HG03280 (cell line): ENCODE measurements at regions not wholly inside any gene's neighbourhood (a gene's known extent, or its start where the extent isn't known, plus 50 kb on each side); places are given as distances from the start of the nearest gene placed in this dataset.

Source experiments
- ATAC-seq: cut with Tn5 transposase; IDR thresholded peaks from one replicate; pipeline ENCODE4 v1.9.1; 2021; ENCODE audit warnings: mild to moderate bottlenecking, moderate library complexity; ENCODE audit not compliant: unreplicated experiment

DNA sequence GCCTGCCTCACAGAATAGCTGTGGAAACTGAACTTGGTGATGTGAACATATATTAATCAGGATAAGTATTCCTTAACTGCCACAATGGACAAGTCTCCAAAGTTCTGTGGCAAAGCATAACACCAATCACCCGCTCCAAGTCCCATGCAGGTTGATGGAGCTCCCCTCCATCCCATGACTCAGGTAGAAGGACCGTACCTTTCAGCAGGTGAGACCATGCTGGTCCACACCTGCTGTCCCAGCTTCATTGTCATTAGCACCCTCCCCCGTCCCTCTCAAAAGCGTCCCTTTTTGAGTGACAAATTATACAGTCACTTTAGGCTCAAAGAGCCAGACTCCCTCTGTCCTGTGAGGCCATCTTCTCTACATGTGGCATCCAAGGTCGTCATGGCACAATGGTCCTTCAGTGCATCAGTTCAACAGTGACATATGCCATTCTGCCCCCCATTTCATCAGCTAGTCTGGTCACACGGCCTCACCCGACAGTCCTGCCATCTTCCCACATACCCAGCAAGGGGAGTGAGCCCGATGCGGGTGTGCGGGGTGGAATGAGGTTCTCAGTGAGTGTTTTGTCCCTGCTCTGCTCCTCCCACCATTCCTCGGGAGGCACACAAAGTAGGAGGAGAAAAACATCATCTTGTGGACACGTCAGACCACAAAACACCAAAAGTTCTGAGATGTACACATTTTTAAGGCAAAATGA is 136.7 kb upstream of the MYCN start:
- ATAC-seq, result no peak

DNA sequence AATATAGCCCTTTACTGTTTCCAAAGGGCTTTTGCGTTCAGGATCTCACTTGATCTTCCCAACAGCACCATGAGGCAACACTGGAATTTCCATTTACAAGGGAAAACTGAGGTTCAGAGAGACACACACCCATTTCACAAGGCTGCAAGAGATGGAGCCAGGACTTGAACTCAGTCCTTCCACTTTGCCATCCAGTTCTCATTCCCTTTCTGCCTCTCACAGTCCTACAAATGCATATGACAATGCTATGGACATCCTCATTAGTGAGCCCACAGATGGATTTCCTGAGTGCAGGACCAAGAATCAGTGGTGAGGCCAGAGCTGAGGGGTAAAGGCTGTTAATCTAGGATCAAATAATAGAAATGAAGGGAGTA is 136.1 kb upstream of the MYCN start:
- no peak for ATAC-seq

- ATAC-seq, result no peak
Measured at GRCh38 chr2:15804691-15805090, 135.7 kb upstream of the MYCN start.

GRCh38 chr2:15805206-15805605 is 135.1 kb upstream of the MYCN start:
- ATAC-seq, result no peak

- no peak for ATAC-seq
Measured at GRCh38 chr2:15805772-15806171, 134.6 kb upstream of the MYCN start.

DNA sequence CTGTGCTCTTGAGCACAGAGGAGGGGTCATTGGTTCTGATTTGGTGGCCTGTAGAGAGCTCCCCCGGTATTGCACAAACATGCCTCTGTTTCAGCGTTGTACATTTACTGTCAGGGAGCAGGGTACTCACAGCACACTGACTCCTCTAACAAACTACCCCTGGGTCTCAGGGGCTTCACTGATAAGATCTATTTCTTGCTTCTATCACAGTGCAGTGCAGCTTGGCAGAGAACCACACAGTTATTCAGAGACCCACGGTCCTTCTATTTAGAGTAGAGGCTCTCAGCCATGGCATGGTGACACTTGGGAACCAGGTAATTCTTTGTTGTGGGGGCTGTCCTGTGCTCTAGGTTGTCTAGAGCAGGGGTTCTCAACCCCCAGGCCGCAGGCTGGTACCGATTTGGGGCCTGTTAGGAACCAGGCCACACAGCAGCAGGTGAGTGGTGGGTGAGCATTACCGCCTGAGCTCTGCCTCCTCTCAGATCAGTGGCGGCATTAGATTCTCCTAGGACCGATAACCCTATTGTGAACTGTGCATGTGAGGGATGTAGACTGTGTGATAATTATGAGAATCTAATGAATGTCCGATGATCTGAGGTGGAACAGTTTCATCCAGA is 133.4 kb upstream of the MYCN start:
- ATAC-seq, result no peak

DNA sequence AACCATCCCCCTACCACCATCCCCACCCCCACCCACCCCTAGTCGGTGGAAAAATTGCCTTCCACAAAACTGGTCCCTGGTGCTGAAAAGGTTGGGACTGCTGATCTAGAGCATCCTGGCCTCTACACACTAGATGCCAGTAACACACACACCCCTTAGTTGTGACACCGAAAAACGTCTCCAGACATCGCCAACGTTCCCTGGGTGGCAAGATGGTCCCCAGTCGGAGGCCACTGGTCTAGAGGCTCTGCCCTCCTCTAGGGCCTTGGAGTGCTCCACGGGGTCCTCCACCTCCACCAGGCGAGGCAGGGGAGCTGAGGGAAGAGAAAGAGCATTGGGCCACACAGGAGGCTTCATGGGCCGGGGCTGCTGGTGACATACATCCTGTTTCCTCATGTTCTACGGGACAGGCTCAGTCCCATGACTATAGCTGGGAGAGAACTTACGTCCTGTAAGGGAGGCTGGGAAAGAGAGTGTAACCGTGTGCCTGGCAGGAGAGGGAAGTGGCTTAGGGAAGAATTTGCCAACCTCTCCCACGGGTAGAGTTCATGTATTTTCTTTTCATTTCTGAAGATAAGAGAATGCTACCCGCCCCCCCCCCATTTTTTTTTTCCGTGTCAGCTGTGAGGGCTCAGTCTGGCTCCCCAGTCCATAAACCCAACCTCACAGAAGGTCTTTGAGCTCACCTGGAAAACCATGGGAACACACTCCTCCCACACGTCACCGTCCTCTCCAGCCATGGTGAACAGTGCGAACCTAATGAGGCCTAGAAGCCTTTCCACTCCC is 132.7 kb upstream of the MYCN start:
- no peak for ATAC-seq

- no peak for ATAC-seq
Measured at GRCh38 chr2:15808204-15808910, 132.0 kb upstream of the MYCN start.

GRCh38 chr2:15808944-15809343 is 131.4 kb upstream of the MYCN start:
- ATAC-seq, result no peak

DNA sequence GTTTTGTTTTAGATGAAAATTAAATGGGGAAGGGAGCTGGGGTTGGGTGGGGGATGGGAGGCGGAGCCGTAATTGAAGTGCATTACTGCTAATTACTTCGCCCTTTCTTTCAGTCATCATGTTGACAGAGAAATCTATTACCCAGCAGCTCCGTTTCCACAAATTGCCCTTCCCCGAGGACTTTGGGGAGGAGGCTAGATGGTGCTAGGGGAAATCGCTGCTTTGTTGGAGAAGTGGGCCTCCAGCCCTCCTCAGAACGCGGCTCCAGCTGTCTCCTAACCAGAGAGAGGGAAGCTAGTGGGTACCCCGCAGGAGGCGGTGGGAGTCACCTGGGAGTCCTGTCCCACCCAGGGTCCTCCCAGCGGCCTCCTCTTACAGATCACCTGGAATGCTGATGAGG is 130.9 kb upstream of the MYCN start:
- no peak for ATAC-seq

DNA sequence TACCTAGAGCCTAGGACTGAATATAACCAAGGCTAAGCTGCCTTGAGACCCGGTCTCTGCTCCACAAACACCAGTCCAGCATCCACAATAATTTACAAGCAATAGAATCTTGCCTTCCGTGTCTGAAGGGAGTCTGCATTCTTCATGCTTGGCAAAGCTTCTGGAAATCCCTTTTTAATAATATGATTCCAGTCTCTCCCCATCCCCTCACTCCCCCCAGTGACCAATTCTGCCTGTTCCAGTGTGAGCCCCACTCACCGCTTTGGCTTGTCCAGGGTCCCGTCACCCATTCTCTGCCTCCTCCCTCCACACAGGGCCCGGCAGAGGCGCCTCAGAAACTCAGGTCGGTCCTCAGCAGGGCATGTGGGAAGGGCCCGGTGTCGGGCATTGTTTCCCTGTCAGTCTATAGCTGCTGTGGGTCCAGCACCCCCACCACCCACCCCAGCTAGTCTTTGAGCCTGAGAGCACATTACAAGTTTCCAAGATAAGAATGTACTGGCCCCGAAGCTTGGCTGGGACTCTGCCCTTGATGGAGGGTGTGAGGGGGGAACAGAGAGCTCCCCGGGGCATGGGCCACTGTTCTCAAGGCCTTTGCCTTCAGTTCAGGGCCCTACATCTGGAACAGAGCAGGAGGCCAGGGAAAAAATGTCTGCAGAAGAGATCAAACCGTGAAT is 129.7 kb upstream of the MYCN start:
- no peak for ATAC-seq

DNA sequence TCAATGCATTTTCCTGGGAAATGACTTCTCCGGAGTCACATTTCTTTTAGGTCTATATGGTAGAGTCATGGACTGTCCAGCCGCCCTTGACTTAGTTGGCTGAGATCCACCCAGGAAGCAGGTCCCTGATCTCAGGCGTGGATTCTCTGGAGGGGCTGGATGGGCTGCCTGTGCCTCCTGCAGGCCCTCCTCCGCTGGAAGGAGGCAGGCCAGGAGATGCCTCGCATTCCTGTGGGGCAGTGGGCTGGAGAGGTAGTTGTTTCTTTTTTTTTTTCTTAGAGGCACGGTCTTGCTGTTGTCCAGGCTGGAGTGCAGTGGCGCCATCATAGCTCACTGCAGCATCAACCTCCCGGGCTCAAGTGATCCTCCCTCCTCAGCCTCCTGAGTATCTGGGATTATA is 129.0 kb upstream of the MYCN start:
- ATAC-seq, result no peak

- no peak for ATAC-seq
Measured at GRCh38 chr2:15812187-15812780, 128.1 kb upstream of the MYCN start.

GRCh38 chr2:15813481-15814266 is 126.7 kb upstream of the MYCN start:
- no peak for ATAC-seq

DNA sequence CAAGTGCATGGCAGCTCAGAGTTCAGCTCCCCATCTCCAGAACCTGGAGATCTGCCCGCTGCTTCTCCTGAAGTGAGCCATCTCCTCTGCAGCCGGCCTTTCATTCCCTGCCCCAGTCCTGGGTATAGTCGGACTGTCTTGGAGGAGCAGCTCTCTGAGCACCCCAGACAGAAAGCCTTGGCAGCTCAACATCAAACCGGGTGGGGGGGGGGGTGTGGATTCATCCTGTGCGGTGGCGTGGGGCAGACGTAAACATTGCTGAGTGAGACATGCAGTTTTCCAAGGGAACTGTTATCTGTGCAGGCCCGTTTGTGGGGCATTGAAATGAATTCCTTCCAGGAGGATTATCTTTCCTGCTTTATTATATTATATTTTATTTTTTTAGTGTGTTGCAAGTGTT is 125.9 kb upstream of the MYCN start:
- ATAC-seq, result no peak

DNA sequence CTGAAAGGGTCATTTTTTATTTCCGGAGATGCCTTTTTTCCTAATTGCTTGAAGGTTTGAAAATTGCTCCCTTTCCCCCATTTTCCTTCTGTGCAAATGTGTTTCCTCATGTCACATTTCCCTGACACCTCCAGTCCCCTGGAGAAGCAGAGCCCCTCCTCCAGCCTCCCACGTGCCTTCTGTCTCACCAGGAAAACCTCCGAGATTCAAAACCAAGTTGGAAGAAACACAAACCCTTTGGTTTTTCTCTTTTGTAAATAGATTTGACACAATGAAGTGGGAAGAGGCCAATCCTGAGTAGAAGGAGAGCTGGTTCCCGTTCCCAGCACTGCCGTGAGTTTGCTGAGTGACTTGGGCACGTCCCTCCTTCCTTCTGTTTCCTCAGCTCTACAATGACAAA is 125.4 kb upstream of the MYCN start:
- ATAC-seq, result no peak

DNA sequence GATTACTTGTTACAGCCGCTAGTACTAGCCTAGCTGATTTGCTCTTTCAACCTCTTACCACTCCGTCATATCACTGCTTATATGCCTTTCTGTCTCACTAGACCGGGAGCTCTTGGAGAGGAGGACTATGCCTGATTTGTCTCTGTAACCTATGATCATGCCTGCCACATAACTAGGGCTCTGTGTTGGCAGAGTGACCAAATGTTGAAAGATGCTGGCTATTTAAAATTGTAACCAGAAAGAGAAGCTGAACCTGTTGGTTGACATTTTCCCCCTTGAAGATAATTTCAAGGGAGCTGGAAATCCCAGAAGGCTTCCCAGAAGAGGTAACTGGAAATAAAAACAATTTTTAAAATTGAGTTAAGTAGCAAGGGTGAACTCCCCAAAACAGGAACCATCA is 124.1 kb upstream of the MYCN start:
- no peak for ATAC-seq

DNA sequence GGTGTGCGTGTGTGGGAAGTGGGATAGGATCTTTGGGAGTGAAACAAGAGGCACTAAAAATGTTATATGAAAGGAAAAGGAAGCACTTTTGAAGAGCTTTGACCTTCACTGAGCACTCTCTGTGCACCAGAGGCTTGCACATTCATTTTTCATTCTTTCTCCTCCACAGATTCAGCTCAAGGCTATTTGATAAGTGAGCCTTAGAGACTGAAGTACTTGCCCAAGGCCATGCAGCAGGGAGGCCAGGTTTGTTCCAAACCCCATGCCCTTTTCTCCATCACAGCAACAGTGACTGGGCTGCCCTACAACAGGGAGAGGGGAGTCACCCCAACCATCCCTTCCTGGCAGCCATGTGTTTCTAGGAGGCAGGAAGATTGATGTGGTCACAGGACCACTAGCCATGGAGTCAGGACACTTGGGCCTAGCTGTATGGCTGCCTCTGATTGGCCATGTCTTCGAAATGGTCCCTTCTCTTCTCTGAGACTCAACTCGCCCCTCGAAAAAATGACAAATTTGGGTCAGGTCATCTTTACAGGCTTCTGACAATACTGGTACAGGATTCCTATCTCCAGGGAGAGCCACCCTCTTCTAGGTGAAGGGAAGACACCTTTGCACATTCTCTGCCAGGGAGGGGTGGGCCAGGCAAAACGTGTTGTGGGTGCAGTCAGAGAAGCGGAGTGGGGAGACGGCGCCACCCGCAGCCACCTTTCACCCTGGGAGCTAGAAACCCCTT is 123.5 kb upstream of the MYCN start:
- no peak for ATAC-seq

DNA sequence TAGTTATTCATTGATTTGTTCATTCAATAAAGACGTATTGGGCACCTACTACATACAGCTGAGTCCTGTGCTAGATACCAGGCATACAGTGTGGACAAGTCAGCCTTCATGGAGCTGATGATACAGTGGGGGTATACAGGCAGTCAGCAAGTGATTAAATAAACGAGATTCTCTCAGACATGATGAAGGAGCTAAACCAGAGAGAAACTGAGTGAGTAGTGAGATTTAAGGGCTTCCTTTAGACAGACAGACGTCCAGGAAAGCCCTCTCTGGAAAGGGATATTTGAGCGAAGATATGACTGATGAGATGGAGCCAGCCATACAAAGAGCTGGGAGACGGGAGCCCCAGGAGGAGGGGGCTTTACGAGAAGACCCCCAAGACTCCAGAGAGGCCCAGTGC is 122.6 kb upstream of the MYCN start:
- ATAC-seq, result no peak
